GM12878 (cell line): ENCODE measurements at regions not wholly inside any gene's neighbourhood (a gene's known extent, or its start where the extent isn't known, plus 50 kb on each side); places are given as distances from the start of the nearest gene placed in this dataset.

Source experiments
- ATAC-seq: fragments of 200-7000 bp; cut with Tn5 transposase; 3 replicates; pipeline ENCODE4 v1.9.1; 2020; ENCODE audit warnings: mild to moderate bottlenecking, moderate library complexity
- BruUV-seq: library from RNA; stranded (reverse); fragments of 400-500 nt; replicated peaks from 2 replicates; lab custom pipeline; 2021; lab: Mats Ljungman, UMichigan
- CTCF ChIA-PET: fragments of 300-600 bp; sonication (Branson Sonifier 250); formaldehyde crosslinking; extraction: SDS; loops from one replicate; lab custom pipeline; 2021; ENCODE audit warnings: inconsistent platforms; lab: Yijun Ruan, JAX
- POLR2A ChIA-PET: fragments of 350-600 bp; formaldehyde crosslinking; extraction: SDS; loops from one replicate; lab custom pipeline; 2021; ENCODE audit warnings: inconsistent platforms; lab: Charles Lee
- RAD21 ChIA-PET: fragments of 300-600 bp; sonication (Branson Sonifier 250); formaldehyde crosslinking; loops from one replicate; lab custom pipeline; 2023; ENCODE audit warnings: antibody characterized with exemption; ENCODE audit not compliant: unreplicated experiment; lab: Charles Lee
- SMC1A ChIA-PET: fragments of 300-600 bp; sonication (Branson Sonifier 250); formaldehyde crosslinking; loops from one replicate; lab custom pipeline; 2023; ENCODE audit not compliant: unreplicated experiment, uncharacterized antibody; lab: Charles Lee
- DNase-seq: peaks from one replicate; pipeline ENCODE4 v3.0.0-alpha.2; 2011; ENCODE audit warnings: low read depth, low spot score
- FAIRE-seq: peaks from 3 replicates; lab custom pipeline; 2011; peaks lifted over from hg19 to GRCh38; lab: Jason Lieb, UNC
- H2AFZ ChIP-seq: 2 replicates; pipeline ENCODE4 v1.6.0; 2011; ENCODE audit warnings: low read depth, low read length, control low read depth; ENCODE audit not compliant: control insufficient read depth
- H3K27ac ChIP-seq: 2 replicates; pipeline ENCODE4 v1.5.1; 2011; ENCODE audit warnings: control low read depth; ENCODE audit not compliant: control insufficient read depth, insufficient read depth
- H3K27me3 ChIP-seq, 2 experiments: replicated peaks in 1 of 2; 2 replicates each; pipeline versions ENCODE4 v1.6.0 to v1.6.1; 2011; ENCODE audit warnings: low read length in 1 of 2; ENCODE audit not compliant: control insufficient read depth in 2 of 2, insufficient read depth in 2 of 2
- H3K36me3 ChIP-seq, 2 experiments: 2 replicates each; pipeline ENCODE4 v1.5.1; 2011; ENCODE audit warnings: low read length in 1 of 2; ENCODE audit not compliant: control insufficient read depth in 2 of 2, insufficient read depth in 2 of 2
- H3K4me1 ChIP-seq: 2 replicates; pipeline ENCODE4 v1.6.1; 2011; ENCODE audit warnings: mild to moderate bottlenecking, low read length, moderate library complexity, mixed read lengths; ENCODE audit not compliant: control insufficient read depth, insufficient read depth
- H3K4me2 ChIP-seq: 2 replicates; pipeline ENCODE4 v1.6.0; 2011; ENCODE audit warnings: control low read depth; ENCODE audit not compliant: control insufficient read depth, insufficient read depth
- H3K4me3 ChIP-seq: fragments of 200-600 bp; sonication (generic); 2 replicates; pipeline ENCODE4 v1.5.1; 2016
- H3K79me2 ChIP-seq: 2 replicates; pipeline ENCODE4 v1.6.0; 2011; ENCODE audit warnings: low read length; ENCODE audit not compliant: control insufficient read depth, insufficient read depth
- H3K9ac ChIP-seq: 2 replicates; pipeline ENCODE4 v1.8.0; 2011; ENCODE audit warnings: low read length, control low read depth, mixed read lengths; ENCODE audit not compliant: control insufficient read depth, insufficient read depth
- H3K9me3 ChIP-seq: replicated peaks from 3 replicates; pipeline ENCODE4 v1.5.1; 2011; ENCODE audit warnings: mild to moderate bottlenecking, low read length; ENCODE audit not compliant: control insufficient read depth, insufficient read depth
- H4K20me1 ChIP-seq: 2 replicates; pipeline ENCODE4 v1.6.0; 2011; ENCODE audit not compliant: control insufficient read depth, insufficient read depth
- BRCA1 ChIP-seq: IDR thresholded peaks from 2 replicates; pipeline ENCODE4 v1.6.1; 2011; ENCODE audit warnings: low read depth, low read length, improper control_type of control experiment
- E4F1 ChIP-seq: fragments of 450-650 bp; IDR thresholded peaks from 2 replicates; pipeline ENCODE4 v1.6.1; 2018; ENCODE audit warnings: borderline replicate concordance, mild to moderate bottlenecking; ENCODE audit not compliant: partially characterized antibody
- HCFC1 ChIP-seq: fragments of 150-350 bp; IDR thresholded peaks from 2 replicates; pipeline ENCODE4 v1.6.1; 2014; ENCODE audit warnings: low read length
- JUND ChIP-seq: IDR thresholded peaks from 2 replicates; pipeline ENCODE4 v1.6.1; 2012; ENCODE audit warnings: low read depth, mild to moderate bottlenecking, low read length, improper control_type of control experiment, moderate library complexity
- SKIL ChIP-seq: fragments of 450-650 bp; IDR thresholded peaks from 2 replicates; pipeline ENCODE4 v1.6.1; 2017; ENCODE audit warnings: mild to moderate bottlenecking, low read depth, inconsistent platforms; ENCODE audit not compliant: poor library complexity, severe bottlenecking
- SP1 ChIP-seq: IDR thresholded peaks from one replicate; pipeline ENCODE4 v1.6.1; 2011; ENCODE audit warnings: low read depth, low read length
- ZBTB11 ChIP-seq: fragments of 450-650 bp; formaldehyde crosslinking; IDR thresholded peaks from 2 replicates; pipeline ENCODE4 v1.5.0; 2022; ENCODE audit warnings: mild to moderate bottlenecking, missing genetic modification characterization
- in situ Hi-C: fragments of 300-500 bp; cut with MboI; formaldehyde crosslinking; loops from 9 replicates; pipeline ENCODE4 v1.14.3; 2018; ENCODE audit warnings: mixed read lengths
- intact Hi-C: fragments of 100-400 bp; cut with micrococcal nuclease; formaldehyde crosslinking; loops from one replicate; pipeline ENCODE4 v1.14.2; 2022; ENCODE audit not compliant: unreplicated experiment

GRCh38 chr14:42548349-42548748 is 941.7 kb downstream of the LRFN5 start:
- CTCF ChIA-PET, result no interaction called here
- RAD21 ChIA-PET, result no interaction called here
- POLR2A ChIA-PET, result no interaction called here
- ATAC-seq (no peak), FAIRE-seq (no peak), DNase-seq (no peak)
- Histone ChIP-seq H3K4me2 (no peak overlapping the region), H2AFZ (no peak overlapping the region), H3K27me3 (no peaks in the 10 kb centered on the region), H4K20me1 (no peaks in the 10 kb centered on the region), H3K4me1 (no peaks in the 10 kb centered on the region), H3K4me3 (no peak overlapping the region), H3K27ac (no peak overlapping the region), H3K36me3 (no peaks in the 10 kb centered on the region), H3K9me3 (no peaks in the 10 kb centered on the region), H3K79me2 (no peaks in the 10 kb centered on the region), H3K9ac (no peak overlapping the region)
- SMC1A ChIA-PET, result interaction anchor here (0.5 kb wide), 1 partner anchor 25 kb away, joined by 3 read pairs; no protein-coding TSS in a partner anchor
- TF ChIP-seq BRCA1, result no peak
- TF ChIP-seq SKIL, result no peak
- TF ChIP-seq E4F1, result no peak
- no peak for TF ChIP-seq HCFC1
- TF ChIP-seq JUND, result no peak
- no peak for TF ChIP-seq ZBTB11 (CRISPR knock-in tag)
- no peak for TF ChIP-seq SP1
- intact Hi-C loops (no loop called here), in situ Hi-C loops (no loop called here)
- no TSS peak for BruUV-seq
